IPS-18c (cell line): ENCODE measurements at regions not wholly inside any gene's neighbourhood (a gene's known extent, or its start where the extent isn't known, plus 50 kb on each side); places are given as distances from the start of the nearest gene placed in this dataset.
"Not testable (repeated sequence)": the region's sequence is repeated elsewhere in the genome, so short reads cannot be mapped to it uniquely, and the experiment has no call there.

Experiments used
- H3K4me3 ChIP-seq: 2 replicates; pipeline ENCODE4 v1.7.0; 2013; ENCODE audit warnings: low read depth, mild to moderate bottlenecking, low read length, moderate library complexity; ENCODE audit not compliant: insufficient read depth
- H3K9me3 ChIP-seq: one replicate; pipeline ENCODE4 v1.6.1; 2013; ENCODE audit warnings: mild to moderate bottlenecking, low read length, moderate library complexity; ENCODE audit not compliant: control insufficient read depth, insufficient read depth

DNA sequence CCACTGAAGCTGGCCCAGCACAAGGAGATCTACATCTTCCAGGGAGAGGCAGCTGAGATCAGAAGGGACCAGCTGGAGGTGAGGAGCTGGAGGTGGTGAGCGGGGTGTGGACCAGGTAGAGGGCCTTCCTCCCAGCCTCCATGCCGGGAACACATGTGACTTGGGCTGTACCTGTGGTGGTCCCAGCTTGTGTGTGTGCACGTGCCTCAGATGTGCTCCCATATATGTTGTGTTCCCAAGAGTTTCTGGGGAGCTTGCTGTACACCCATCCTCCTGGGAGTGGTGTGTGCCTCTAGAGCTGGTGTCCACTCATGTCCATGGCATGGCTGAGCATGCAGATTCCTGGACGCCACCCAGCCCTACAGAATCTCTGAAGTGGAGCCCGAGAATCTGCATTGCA is 183.7 kb upstream of the AKAP13 start:
- not testable (repeated sequence) for H3K9me3 ChIP-seq, H3K4me3 ChIP-seq

DNA sequence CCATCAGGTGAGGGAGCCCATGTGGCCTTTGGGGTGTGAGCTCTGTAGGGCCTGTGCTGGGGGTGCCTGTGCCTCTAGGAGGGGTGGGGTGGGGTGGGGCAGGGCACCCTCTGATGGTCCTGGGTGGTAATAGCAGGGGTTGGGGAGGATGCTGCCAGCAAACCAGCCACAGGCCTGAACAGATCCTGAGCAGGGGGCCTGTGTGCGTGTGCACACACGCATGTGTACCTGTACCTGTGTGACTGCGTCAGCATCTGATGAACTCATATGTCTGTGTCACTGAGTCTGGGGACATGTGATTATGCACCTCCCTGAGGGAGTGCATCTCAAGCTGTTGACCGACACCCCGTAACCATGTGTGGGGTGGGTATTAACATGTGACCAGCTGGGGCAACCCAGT is 182.8 kb upstream of the AKAP13 start:
- not testable (repeated sequence) for H3K9me3 ChIP-seq, H3K4me3 ChIP-seq

GRCh38 chr15:85198432-85198831 is 182.0 kb upstream of the AKAP13 start:
- not testable (repeated sequence) for H3K9me3 ChIP-seq, H3K4me3 ChIP-seq

- not testable (repeated sequence) for H3K9me3 ChIP-seq
These were observed 180.2 kb upstream of the AKAP13 start for GRCh38 chr15:85200215-85200614.

DNA sequence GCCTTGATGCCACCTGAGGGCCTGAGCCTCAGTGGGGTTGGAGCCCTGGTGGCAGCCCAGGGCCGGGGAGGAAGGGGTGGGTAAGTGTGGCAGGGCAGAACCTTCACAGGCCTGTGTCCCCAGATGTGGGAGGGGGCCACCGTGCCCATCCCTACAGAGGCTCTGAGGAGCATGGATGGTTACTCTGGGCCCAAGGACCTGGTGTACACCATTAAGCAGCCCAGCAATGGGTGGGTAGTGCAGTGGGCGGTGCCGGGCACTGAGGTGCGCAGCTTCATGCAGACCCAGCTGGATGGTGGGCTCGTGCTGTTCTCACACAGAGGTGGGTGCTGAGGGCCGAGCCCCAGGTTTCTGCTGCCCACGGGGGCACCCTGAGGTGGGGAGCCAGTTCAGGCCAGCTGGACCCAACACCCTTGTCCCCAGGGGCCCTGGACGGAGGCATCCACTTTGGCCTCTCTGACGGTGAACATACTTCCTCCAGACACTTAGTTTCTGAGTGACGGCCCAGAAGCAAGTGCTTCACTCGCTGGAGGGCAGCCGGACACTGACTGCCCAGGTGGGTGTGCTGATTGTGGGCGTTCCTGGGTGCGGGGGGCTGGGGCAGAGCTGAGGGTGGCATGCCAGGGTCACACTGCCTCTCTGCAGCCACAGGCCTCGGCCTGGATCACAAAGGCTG is 179.1 kb upstream of the AKAP13 start:
- not testable (repeated sequence) for H3K9me3 ChIP-seq

More at GRCh38 chr15:85200215-85200614, 180.2 kb upstream of the AKAP13 start:
- not testable (repeated sequence) for H3K4me3 ChIP-seq

DNA sequence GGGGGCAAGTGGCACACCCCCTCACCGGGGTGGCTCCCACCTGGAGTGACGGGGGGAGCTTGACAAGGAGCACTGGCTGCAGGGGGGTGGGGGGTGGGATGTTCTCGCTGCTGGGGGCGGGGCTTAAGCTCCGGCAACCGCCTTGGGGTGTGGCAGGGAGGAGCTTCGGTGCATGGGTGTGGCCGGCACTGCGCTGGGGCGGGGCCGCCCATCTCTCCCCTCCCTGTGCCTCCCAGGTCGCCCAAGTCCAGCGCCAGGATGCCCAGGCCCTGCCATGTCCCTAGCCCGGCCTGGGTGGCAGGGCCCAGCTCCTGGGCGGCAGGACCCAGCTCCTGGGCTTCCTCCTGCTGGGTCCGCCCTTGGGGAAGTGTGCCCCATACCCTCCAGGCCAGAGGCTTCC is 175.9 kb upstream of the AKAP13 start:
- not testable (repeated sequence) for H3K4me3 ChIP-seq, H3K9me3 ChIP-seq

More for the DNA sequence above, 179.1 kb upstream of the AKAP13 start:
- H3K4me3 ChIP-seq = not testable (repeated sequence)

GRCh38 chr15:85233791-85234325 is 146.5 kb upstream of the AKAP13 start:
- H3K4me3 ChIP-seq = peak overlapping the region; percentile 9; the same call in 1 of the 2 replicates
- H3K9me3 ChIP-seq = not testable (repeated sequence)

- H3K4me3 ChIP-seq = peak overlapping the region; percentile 34; the same call in 1 of the 2 replicates
- not testable (repeated sequence) for H3K9me3 ChIP-seq
These were observed 145.8 kb upstream of the AKAP13 start for GRCh38 chr15:85234450-85235196.

- not testable (repeated sequence) for H3K9me3 ChIP-seq, H3K4me3 ChIP-seq
These were observed 136.3 kb upstream of the AKAP13 start for GRCh38 chr15:85244056-85244455.

DNA sequence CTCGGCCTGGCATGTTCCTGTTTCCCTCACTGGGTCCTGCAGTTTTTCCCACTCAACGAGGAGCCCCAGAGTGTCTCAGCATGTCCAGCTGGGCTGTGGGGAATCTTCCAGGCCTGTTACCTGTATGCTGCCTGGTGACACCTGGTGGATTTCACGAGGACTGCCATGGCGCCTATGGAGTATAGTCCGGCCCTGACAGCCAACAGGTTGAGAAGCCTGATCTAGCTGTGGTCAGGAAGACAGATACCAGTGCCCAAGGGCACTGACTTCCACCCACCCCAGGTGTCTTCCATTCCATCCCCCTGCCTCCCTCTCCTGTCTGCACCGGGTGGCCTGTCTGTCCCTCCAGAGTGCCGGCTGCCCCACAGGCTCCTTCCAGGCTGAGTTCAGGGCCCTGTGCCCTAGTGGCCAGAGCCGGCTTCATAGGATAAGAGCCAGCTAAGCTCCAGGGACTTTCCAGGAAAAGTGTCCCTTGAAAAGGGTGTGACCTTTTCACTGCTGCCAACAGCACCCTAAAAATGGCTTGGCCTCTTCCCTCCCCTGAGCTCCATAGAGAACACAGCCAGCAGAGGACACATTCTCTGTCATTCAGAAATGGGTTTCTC is 129.4 kb upstream of the AKAP13 start:
- H3K9me3 ChIP-seq, H3K4me3 ChIP-seq: not testable (repeated sequence)

- H3K9me3 ChIP-seq, H3K4me3 ChIP-seq: not testable (repeated sequence)
These were observed 127.0 kb upstream of the AKAP13 start for GRCh38 chr15:85253196-85253915.

DNA sequence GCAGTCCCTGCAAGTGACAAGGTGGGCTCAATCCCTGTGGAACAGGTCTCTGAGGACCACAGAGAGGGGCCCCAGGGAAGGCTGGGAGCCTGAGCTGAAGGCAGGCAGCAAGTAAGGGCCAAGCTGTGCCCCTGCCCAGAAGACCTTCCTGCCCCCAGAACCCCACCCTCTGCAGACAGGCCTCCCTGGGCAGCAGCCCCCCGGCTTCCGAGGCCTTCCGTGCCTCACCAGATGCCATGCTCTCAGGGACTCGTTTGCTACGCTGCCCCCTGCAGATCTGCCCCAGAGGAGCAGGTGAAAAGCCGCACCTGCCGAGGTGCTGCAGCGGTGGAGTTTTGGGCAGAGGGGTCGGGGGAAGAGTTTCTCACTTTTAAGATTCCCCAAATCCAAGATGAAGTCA is 125.4 kb upstream of the AKAP13 start:
- not testable (repeated sequence) for H3K4me3 ChIP-seq, H3K9me3 ChIP-seq

GRCh38 chr15:85255502-85255901 is 124.9 kb upstream of the AKAP13 start:
- not testable (repeated sequence) for H3K9me3 ChIP-seq, H3K4me3 ChIP-seq

GRCh38 chr15:85256009-85256997 is 124.1 kb upstream of the AKAP13 start:
- not testable (repeated sequence) for H3K4me3 ChIP-seq, H3K9me3 ChIP-seq

DNA sequence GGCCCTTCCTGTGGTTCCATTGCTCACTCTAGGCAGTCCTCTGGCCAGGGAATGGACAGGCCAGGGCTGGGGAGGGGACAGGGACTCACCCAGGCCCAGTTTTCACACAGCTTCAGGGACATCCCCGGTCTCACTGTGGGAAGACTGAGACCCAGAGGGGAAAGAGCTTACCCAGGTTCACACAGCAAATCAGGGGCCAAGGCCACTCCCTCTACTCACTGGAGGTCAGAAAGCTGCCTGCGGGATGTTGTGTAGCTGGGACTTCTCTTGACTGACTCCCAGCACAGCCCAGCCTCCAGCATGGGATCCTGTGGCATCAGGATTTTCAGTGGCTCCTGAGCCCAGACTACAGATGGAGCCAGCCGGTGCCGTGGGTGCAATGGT is 122.3 kb upstream of the AKAP13 start:
- not testable (repeated sequence) for H3K9me3 ChIP-seq, H3K4me3 ChIP-seq

- H3K9me3 ChIP-seq, H3K4me3 ChIP-seq: not testable (repeated sequence)
These were observed 121.7 kb upstream of the AKAP13 start for GRCh38 chr15:85258559-85259209.
